ENCODE measurements at regions not wholly inside any gene's neighbourhood (a gene's known extent, or its start where the extent isn't known, plus 50 kb on each side); places are given as distances from the start of the nearest gene placed in this dataset.
"Not testable (repeated sequence)": the region's sequence is repeated elsewhere in the genome, so short reads cannot be mapped to it uniquely, and the experiment has no call there.

GRCh38 chr17:30682280-30682679 is 142.2 kb downstream of the CRLF3 start:
- not testable (repeated sequence) for DNase-seq (ENCODE audit: low read depth); FAIRE-seq; H3K27me3 ChIP-seq (ENCODE audit: control insufficient read depth, insufficient read depth, low read length); H3K4me3 ChIP-seq (ENCODE audit: low read depth, low read length); H3K36me3 ChIP-seq (ENCODE audit: control insufficient read depth, insufficient read depth, low read length)

GRCh38 chr17:30680681-30681080 is 143.8 kb downstream of the CRLF3 start:
- H3K36me3 ChIP-seq (ENCODE audit: control insufficient read depth, insufficient read depth, low read length); DNase-seq (ENCODE audit: low read depth); FAIRE-seq; H3K4me3 ChIP-seq (ENCODE audit: low read depth, low read length); H3K27me3 ChIP-seq (ENCODE audit: control insufficient read depth, insufficient read depth, low read length): not testable (repeated sequence)

GRCh38 chr17:30677550-30678249 is 146.8 kb downstream of the CRLF3 start:
- Histone ChIP-seq H3K27me3 (ENCODE audit: control insufficient read depth, insufficient read depth, low read length) (no peaks in the 10 kb centered on the region), H3K36me3 (ENCODE audit: control insufficient read depth, insufficient read depth, low read length) (no peaks in the 10 kb centered on the region), H3K4me3 (ENCODE audit: low read depth, low read length) (no peak overlapping the region)
- FAIRE-seq (no peak), DNase-seq (ENCODE audit: low read depth) (no peak)
- no peak for TF ChIP-seq CTCF (IDR thresholded peaks at IDR 0.05; ENCODE audit: insufficient read depth, low read length, severe bottlenecking)

GRCh38 chr17:30675777-30676492 is 148.6 kb downstream of the CRLF3 start:
- not testable (repeated sequence) for DNase-seq (ENCODE audit: low read depth)

DNA sequence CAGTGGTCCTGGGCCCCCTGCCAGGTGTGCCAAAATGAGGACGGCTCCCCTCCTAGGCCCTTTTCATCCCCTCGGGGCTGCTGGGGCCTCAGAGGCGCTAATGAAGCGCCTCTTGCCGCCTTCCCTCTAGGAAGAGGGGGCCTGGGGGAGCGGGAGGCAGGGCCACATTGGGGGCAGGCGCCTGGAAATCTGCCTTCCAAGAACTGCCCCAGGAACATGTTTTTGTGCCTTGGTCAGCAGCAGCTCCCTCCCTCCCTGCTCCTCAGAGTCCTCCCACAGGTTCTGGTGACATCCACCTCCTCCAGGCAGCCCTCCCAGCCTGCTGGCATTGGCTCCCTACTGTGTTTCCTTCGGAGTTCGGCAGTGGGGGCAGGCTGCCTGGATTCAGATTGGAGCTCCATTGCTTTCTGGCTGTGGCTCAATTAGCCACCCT is 155.3 kb downstream of the CRLF3 start:
- H3K27me3 ChIP-seq (ENCODE audit: control insufficient read depth, insufficient read depth, low read length); FAIRE-seq; H3K4me3 ChIP-seq (ENCODE audit: low read depth, low read length); DNase-seq (ENCODE audit: low read depth); H3K36me3 ChIP-seq (ENCODE audit: control insufficient read depth, insufficient read depth, low read length): not testable (repeated sequence)

More at GRCh38 chr17:30675777-30676492, 148.6 kb downstream of the CRLF3 start:
- H3K4me3 ChIP-seq (ENCODE audit: low read depth, low read length); FAIRE-seq; H3K27me3 ChIP-seq (ENCODE audit: control insufficient read depth, insufficient read depth, low read length); H3K36me3 ChIP-seq (ENCODE audit: control insufficient read depth, insufficient read depth, low read length): not testable (repeated sequence)

- not testable (repeated sequence) for DNase-seq (ENCODE audit: low read depth); H3K27me3 ChIP-seq (ENCODE audit: control insufficient read depth, insufficient read depth, low read length); FAIRE-seq; H3K36me3 ChIP-seq (ENCODE audit: control insufficient read depth, insufficient read depth, low read length)
- H3K4me3 ChIP-seq (ENCODE audit: low read depth, low read length): peak overlapping the region; percentile 38
These were observed 155.9 kb downstream of the CRLF3 start for GRCh38 chr17:30668360-30669181.

GRCh38 chr17:30667657-30668359 is 156.7 kb downstream of the CRLF3 start:
- not testable (repeated sequence) for H3K27me3 ChIP-seq (ENCODE audit: control insufficient read depth, insufficient read depth, low read length); H3K36me3 ChIP-seq (ENCODE audit: control insufficient read depth, insufficient read depth, low read length); FAIRE-seq
- H3K4me3 ChIP-seq (ENCODE audit: low read depth, low read length): peak overlapping the region; percentile 38
- peak; percentile 7 for DNase-seq (ENCODE audit: low read depth)

DNA sequence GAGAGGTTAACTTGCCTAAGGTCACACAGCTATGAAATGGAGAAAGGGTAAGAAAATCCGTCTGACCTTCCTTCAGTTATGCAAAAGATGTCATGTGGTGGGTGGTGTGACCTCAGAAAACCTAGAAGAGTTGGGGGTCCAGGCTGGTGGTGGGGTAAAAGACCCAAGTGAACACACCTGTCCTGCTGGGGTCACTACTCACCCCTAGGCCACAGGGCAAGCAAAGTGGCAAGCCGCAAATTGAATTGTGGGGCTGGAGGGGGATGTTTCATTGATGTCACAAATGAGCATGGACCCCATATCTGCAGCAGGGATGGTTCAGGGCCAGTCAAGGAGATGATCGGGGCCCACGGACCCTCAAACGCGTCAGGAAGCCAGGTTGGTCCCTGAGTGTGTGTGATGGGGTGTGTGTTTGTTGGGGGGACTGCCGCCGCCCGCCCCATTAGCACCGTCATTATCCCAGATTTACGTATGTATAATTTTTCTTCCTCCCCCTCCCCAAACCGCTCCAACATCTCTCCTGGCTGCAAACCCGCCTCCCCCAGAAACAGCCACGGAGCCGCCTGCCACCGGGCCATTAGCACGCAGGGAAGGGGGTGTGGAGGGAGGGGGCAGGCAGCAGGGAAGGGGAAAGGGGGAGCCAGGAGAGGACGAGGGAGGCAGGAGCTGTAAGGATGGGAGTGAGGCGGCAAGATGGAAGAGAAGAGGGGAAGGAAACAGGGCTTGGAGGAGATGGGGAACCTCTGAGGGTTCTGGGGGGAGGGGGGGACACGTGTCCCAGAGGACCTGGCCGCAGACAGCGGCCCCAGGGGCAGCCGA is 157.4 kb downstream of the CRLF3 start:
- H3K27me3 ChIP-seq (ENCODE audit: control insufficient read depth, insufficient read depth, low read length); DNase-seq (ENCODE audit: low read depth); H3K36me3 ChIP-seq (ENCODE audit: control insufficient read depth, insufficient read depth, low read length); FAIRE-seq: not testable (repeated sequence)
- peak overlapping the region; percentile 38 for H3K4me3 ChIP-seq (ENCODE audit: low read depth, low read length)

DNA sequence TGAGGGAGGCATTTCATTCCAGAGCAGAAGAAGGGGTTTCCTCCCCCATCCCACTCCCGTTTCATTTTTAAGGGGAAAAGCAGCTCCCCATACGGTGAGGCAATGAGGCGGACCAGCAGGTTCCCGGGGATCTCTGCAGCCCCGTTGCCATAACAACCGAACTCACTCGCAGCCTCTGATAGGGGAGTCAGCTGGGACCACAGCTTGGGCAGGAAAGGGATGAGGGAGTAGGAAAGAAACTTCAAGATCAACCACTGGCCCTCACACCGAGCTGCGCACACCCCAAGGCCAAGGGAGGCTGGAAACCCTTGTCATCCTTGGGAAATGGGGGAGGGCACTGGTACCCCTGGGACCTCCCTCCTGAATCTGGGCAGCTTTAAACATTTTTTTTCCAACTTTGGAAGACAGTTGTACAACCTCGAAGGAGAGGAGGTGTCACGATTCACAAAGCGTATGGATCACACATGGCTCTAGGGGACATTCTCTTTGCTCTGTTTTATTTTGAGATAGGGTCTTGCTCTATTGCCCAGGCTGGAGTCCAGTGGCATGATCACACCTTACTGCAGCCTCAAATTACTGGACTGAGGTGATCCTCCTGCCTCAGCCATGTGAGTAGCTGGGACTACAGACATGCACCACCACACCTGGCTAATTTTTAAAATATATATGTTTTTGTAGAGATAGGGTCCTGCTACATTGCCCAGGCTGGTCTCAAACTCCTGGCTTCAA is 160.6 kb downstream of the CRLF3 start:
- FAIRE-seq: not testable (repeated sequence)

GRCh38 chr17:30657148-30657547 is 167.3 kb downstream of the CRLF3 start:
- not testable (repeated sequence) for FAIRE-seq

More for the DNA sequence above, 160.6 kb downstream of the CRLF3 start:
- not testable (repeated sequence) for H3K27me3 ChIP-seq (ENCODE audit: control insufficient read depth, insufficient read depth, low read length); H3K4me3 ChIP-seq (ENCODE audit: low read depth, low read length); DNase-seq (ENCODE audit: low read depth); H3K36me3 ChIP-seq (ENCODE audit: control insufficient read depth, insufficient read depth, low read length)

GRCh38 chr17:30653038-30653437 is 171.5 kb downstream of the CRLF3 start:
- not testable (repeated sequence) for FAIRE-seq; H3K36me3 ChIP-seq (ENCODE audit: control insufficient read depth, insufficient read depth, low read length); H3K27me3 ChIP-seq (ENCODE audit: control insufficient read depth, insufficient read depth, low read length); DNase-seq (ENCODE audit: low read depth); H3K4me3 ChIP-seq (ENCODE audit: low read depth, low read length)

More at GRCh38 chr17:30657148-30657547, 167.3 kb downstream of the CRLF3 start:
- DNase-seq (ENCODE audit: low read depth); H3K36me3 ChIP-seq (ENCODE audit: control insufficient read depth, insufficient read depth, low read length); H3K27me3 ChIP-seq (ENCODE audit: control insufficient read depth, insufficient read depth, low read length); H3K4me3 ChIP-seq (ENCODE audit: low read depth, low read length): not testable (repeated sequence)

Measured in bronchial epithelial cell (primary cell).